ENCODE measurements at regions not wholly inside any gene's neighbourhood (a gene's known extent, or its start where the extent isn't known, plus 50 kb on each side); places are given as distances from the start of the nearest gene placed in this dataset.
"Not testable (repeated sequence)": the region's sequence is repeated elsewhere in the genome, so short reads cannot be mapped to it uniquely, and the experiment has no call there.

GRCh38 chr11:109041876-109042275, 377.0 kb downstream of the DDX10 start:
- DNase-seq (ENCODE audit: low spot score in 2 of 2): no peak
- no peak for FAIRE-seq

DNA sequence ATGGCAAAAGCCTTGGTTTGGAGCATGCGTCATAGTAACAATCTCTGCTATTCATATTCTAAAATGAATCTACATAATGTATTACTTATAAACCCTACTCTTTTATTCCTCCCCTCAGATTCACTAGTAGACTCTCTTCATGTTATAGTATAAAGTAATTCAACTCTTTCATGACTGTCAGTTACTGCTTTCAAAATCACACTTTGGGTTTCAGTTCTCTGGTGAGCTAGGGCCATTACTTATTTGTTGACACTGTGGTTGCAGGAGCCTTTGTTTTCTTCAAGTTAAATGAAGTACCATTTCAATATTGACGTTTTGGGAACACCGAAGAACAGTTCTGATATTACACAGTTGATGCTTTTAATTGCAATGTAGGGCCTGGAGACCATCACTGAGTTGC, 378.4 kb downstream of the DDX10 start:
- no peak for DNase-seq (ENCODE audit: low spot score in 2 of 2)
- no peak for FAIRE-seq

GRCh38 chr11:109046284-109046992, 375.6 kb upstream of the C11orf87 start:
- FAIRE-seq (no peak), DNase-seq (ENCODE audit: low spot score in 2 of 2) (no peak)

- DNase-seq (ENCODE audit: low spot score in 2 of 2): no peak
- no peak for FAIRE-seq
Measured at GRCh38 chr11:109048098-109048497, 373.9 kb upstream of the C11orf87 start.

- no peak for DNase-seq (ENCODE audit: low spot score in 2 of 2)
- no peak for FAIRE-seq
Measured at GRCh38 chr11:109051200-109051599, 370.8 kb upstream of the C11orf87 start.

- no peak for FAIRE-seq
- DNase-seq (ENCODE audit: low spot score in 2 of 2): no peak
Measured at GRCh38 chr11:109059402-109059801, 362.6 kb upstream of the C11orf87 start.

DNA sequence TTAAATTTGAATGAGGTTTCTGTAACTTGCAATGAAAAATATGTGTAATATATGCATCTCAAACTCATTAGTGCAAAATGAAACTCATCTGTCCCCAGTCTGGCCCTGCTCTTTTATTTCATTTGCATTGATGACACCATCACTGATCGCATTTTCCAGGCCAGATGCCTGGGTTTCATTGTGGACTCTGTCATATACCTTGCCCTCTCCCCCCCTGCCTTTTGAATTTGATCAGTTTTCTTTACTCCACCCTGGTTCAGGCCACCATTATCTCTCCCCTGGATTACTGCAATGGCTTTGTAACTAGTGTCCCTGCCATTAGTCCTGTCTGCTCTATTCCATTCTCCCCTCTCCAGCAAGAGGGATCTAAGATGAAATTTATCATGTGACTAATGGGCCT, 360.6 kb upstream of the C11orf87 start:
- DNase-seq (ENCODE audit: low spot score in 2 of 2) (no peak), FAIRE-seq (no peak)

DNA sequence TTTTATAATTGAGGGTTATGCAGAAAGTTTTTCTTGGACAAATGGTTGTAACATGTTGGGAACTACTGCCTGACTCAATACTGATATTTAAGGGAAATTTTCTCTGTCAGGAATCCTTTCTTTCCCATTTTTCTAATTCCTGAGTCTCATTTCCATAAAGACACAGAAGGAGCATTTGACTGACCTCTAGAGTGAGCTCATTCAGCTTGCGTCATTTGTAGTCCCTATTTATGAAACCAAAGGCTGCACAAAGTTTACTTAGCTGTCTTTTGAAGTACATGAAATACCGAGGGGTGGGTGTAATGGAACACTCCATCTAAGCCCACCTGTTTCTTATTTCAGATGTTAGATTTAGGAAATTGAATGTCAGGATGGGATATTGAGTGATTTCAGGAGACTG, 359.5 kb upstream of the C11orf87 start:
- DNase-seq (ENCODE audit: low spot score in 2 of 2): no peak
- no peak for FAIRE-seq

DNA sequence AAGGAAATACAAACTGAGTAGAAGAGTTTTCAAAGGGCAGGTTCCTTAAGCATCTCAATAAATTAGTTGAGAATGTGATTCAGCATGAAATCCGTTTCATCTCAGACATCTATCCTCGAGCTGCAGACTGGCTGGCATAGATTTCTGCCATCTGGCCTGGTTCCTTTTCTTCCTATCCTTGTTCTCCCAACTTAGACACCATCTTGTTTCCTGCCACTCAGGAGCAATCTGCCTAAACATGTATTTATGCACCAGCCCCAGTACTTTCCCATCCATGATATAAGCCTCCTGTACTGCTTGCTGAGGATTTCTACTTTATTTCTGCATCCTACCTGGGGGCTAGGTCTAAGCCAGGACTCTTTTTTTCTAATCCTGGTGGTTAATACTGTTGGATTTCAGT, 359.1 kb upstream of the C11orf87 start:
- DNase-seq (ENCODE audit: low spot score in 2 of 2) (no peak), FAIRE-seq (no peak)

DNA sequence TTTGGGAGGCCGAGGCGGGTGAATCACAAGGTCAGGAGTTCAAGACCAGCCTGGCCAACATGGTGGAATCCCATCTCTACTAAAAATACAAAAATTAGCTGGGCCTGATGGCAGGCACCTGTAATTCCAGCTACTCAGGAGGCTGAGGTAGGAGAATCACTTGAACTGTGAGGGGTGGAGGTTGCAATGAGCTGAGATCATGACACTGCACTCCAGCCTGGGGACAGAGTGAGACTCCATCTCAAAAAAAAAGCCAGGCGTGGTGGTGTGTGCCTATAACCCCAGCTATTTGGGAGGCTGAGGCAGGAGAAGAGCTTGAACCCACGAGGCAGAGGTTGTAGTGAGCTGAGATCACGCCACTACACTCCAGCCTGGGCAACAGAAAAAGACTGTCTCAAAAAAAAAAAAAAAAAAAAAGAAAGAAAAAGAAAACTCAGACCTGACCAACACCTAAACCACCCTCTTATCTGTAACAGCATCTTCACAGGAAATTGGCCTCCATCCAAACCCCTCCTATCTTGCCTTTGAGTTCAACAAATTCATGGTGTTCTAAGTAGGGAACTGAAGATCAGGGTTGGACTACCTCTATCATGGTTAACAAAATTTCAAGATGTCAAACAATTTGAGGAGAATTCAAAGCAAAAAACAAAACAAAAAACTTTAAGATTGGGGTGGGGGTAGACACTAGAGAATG, 357.2 kb upstream of the C11orf87 start:
- not testable (repeated sequence) for FAIRE-seq; DNase-seq (ENCODE audit: low spot score in 2 of 2)

GRCh38 chr11:109071262-109071661, 350.7 kb upstream of the C11orf87 start:
- DNase-seq (ENCODE audit: low spot score in 2 of 2): no peak
- FAIRE-seq: no peak

- no peak for DNase-seq (ENCODE audit: low spot score in 2 of 2)
- no peak for FAIRE-seq
Measured at GRCh38 chr11:109071712-109072524, 350.1 kb upstream of the C11orf87 start.

GRCh38 chr11:109073032-109073822, 348.8 kb upstream of the C11orf87 start:
- DNase-seq (ENCODE audit: low spot score in 2 of 2) (no peak), FAIRE-seq (no peak)

DNA sequence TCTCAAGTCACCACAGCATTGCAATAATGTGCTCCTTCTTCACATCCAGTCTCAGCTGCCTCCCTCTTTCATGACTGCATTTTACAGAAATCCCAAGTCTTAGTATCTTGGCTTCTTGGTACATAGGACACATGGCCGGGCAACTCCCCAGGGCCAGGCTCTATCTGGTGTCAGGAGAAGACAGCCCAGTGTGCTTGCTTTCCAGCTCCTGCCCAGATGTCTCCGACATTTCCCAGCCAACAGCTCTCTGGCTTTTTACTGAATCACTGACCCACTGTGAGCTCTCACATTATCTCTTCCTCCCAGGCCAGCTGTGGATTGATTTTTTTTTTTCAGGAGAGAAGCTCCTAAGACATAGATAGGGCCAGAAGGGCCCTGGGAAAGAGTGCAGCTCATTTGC, 346.0 kb upstream of the C11orf87 start:
- DNase-seq (ENCODE audit: low spot score in 2 of 2) (no peak), FAIRE-seq (no peak)

DNA sequence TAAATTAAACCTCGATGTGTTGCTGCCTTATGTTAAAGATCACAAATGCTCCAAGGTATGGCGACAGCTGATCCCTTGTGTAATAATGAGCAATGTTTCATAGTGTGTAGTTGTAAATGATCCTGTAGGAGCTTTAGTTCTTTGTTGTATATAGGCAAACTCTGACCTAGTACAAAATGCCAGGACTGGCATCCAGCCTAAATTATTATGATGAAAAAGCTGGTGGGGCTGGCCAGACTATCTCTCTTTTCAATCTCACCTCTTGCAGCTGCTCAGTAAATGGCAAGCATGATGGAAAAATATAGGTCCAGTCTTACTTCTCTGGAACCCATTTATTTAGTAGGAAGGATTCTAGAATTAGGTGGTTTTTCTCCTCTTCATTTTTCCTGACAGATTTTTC, 345.1 kb upstream of the C11orf87 start:
- FAIRE-seq: no peak
- no peak for DNase-seq (ENCODE audit: low spot score in 2 of 2)

DNA sequence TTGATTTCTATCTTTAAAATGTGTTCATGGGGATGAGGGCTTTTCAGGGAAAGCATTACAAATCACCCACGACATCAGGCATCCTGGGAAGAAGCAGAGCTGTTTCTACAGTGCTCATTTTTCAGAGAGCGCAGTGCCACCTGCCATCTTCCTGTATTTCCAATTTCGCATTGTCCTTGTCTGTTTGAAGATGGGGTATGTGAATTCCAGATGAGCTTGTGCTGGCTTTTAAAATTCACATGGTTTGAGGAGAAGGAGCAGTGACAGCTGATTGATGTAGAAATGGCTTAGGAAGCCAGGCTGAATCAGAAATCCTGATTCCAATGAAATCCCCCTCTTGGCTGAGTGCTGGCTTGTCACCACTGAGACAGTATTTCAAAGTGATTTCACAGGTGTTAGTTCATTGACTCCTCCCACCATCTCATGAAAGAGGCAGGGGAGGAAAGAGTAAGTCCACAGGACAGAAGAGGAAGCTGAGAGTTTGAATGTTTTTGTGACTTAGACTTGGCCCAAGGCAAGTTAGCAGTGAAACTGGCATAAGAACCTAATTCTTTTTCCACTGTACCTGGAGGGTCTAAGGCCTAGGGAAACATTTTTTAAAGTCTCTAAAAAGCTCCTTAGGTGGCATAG, 344.6 kb upstream of the C11orf87 start:
- FAIRE-seq: no peak
- no peak for DNase-seq (ENCODE audit: low spot score in 2 of 2)

DNA sequence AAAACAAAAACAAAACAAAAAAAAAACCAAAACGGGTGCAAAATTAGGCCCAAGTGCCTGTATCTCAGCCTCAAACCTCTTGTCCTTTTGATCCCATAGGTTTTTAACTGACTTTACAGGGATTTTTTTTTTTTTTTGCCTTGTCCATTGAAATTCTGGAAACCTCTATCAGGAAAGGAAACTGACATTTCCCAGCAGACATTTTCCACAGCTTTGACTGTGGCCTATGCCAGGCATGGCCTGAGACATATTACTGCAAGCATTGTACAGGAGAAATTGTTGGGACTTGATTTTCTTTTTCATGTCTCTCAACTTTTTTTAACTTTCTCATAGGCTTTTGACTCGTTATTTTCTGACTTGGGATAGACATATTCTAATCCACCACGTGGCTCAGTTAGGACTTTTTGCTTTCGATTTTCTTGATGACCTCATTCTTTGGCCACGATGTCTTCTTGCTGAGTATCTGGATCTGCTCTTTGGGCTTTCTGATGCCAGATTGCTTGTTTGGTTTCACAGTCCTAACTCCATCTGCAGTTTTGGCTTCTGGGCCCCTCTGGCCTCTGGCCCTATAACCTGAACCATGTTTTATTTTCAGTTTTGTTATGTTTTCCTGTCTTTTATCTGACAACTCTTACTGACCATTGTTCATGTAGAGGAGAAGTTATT, 336.1 kb upstream of the C11orf87 start:
- FAIRE-seq (no peak), DNase-seq (ENCODE audit: low spot score in 2 of 2) (no peak)

DNA sequence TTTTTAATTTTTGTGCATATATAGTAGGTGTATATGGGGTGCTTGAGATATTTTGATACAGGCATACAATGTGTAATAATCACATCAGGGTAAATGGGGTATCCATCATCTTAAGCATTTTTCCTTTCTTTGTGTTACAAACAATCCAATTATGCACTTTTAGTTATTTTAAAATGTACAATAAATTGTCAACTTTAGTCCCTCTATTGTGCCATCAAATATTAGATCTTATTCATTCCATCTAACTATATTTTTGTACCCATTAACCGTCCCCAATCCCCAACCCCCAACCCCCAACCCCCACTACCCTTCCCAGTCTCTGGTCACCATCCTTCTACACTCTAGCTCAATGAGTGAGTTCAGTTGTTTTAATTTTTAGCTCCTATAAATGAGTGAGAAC, 335.1 kb upstream of the C11orf87 start:
- FAIRE-seq: no peak

DNA sequence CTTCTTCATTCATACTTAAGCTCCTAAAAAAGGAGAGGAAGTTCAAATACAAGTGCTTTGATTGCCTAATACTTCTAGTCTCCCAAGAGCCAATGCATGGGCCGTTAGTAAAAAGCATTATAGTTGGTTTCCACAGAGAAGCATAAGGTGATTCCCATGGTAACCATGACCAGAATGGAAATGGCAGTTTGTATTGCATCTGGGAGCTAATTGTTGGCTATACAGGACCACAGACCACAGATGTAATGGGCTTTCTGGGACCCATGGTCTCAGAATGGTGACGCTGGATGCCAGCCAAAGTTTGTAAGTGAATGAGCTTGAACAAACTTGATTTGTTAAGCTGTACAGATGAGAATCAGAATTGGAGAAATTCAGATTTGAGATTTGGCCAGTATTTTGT, 333.9 kb upstream of the C11orf87 start:
- DNase-seq (ENCODE audit: low spot score in 2 of 2): no peak
- no peak for FAIRE-seq

More for the DNA sequence above, 335.1 kb upstream of the C11orf87 start:
- DNase-seq (ENCODE audit: low spot score in 2 of 2): no peak

- no peak for FAIRE-seq
- no peak for DNase-seq (ENCODE audit: low spot score in 2 of 2)
Measured at GRCh38 chr11:109089144-109089543, 332.8 kb upstream of the C11orf87 start.
